Transverse colon (tissue), 4 donors: ENCODE measurements at regions not wholly inside any gene's neighbourhood (a gene's known extent, or its start where the extent isn't known, plus 50 kb on each side); places are given as distances from the start of the nearest gene placed in this dataset.
"Not testable (repeated sequence)": the region's sequence is repeated elsewhere in the genome, so short reads cannot be mapped to it uniquely, and the experiment has no call there.

Source experiments
- DNase-seq: peaks from one replicate; pipeline ENCODE4 v3.0.0-alpha.2; 2019
- H3K27ac ChIP-seq, 4 donors: fragments of 200-600 bp; sonication (generic); 2 replicates each; pipeline ENCODE4 v1.5.1; 2016 to 2018; ENCODE audit warnings: inconsistent platforms in 4 of 4
- H3K27me3 ChIP-seq: fragments of 200-600 bp; sonication (generic); 2 replicates; pipeline ENCODE4 v1.5.1; 2017; ENCODE audit warnings: inconsistent platforms
- H3K36me3 ChIP-seq, 4 donors: fragments of 200-600 bp; sonication (generic); 2 replicates each; pipeline ENCODE4 v1.5.1; 2017 to 2019; ENCODE audit warnings: inconsistent platforms in 4 of 4
- H3K4me1 ChIP-seq, 4 donors: fragments of 200-600 bp; sonication (generic); 2 replicates each; pipeline ENCODE4 v1.5.1; 2017 to 2020; ENCODE audit warnings: inconsistent platforms in 4 of 4
- H3K4me3 ChIP-seq, 4 donors: fragments of 200-600 bp; sonication (generic); 1 replicate in 1 of 4; 2 replicates in 3 of 4; pipeline versions ENCODE4 v1.5.1 to v1.6.1; 2017 to 2019; ENCODE audit warnings: inconsistent platforms in 4 of 4
- H3K9me3 ChIP-seq, 2 donors: fragments of 200-600 bp; sonication (generic); 2 replicates each; pipeline ENCODE4 v1.5.1; 2017 to 2019; ENCODE audit warnings: inconsistent platforms in 2 of 2
- EP300 ChIP-seq: sonication (generic); formaldehyde crosslinking; IDR thresholded peaks from one replicate; pipeline ENCODE4 v1.6.1; 2017; ENCODE audit warnings: antibody characterized with exemption, low read depth
- POLR2A ChIP-seq: fragments of 450-650 bp; IDR thresholded peaks from one replicate; pipeline ENCODE4 v1.6.1; 2016; ENCODE audit warnings: antibody characterized with exemption, mild to moderate bottlenecking, moderate library complexity
- POLR2AphosphoS5 ChIP-seq, 3 donors: sonication (generic); formaldehyde crosslinking; IDR thresholded peaks; one replicate each; pipeline ENCODE4 v1.6.1; 2016; ENCODE audit warnings: antibody characterized with exemption in 3 of 3
- WGBS, 2 donors: methylation state at CpG; one replicate each; pipeline ENCODE4 v1.1.5; 2018; ENCODE audit warnings: low coverage in 1 of 2; 5-methylcytosine and 5-hydroxymethylcytosine counted together
- in situ Hi-C, 4 donors: fragments of 200-750 bp; cut with MboI; loops; one replicate each; pipeline versions ENCODE4 v1.15.0 to v1.15.1; 2017; ENCODE audit warnings: low sequenced_read_pairs in 3 of 4, low pct_ligation_motif_present in 1 of 4, low pct_unique_long_range_greater_than_20kb in 1 of 4
- intact Hi-C: fragments of 100-400 bp; cut with DNase I; formaldehyde crosslinking; loops from one replicate; pipeline ENCODE4 v1.15.1; 2023; ENCODE audit warnings: low total_unique reads
- TF ChIP-seq, protein P1 (sequence below), 5 experiments: fragments of 200-600 bp in 3 of 5; fragments of 450-650 bp in 2 of 5; sonication (generic) in 3 of 5; IDR thresholded peaks; 1 replicate in 2 of 5; 2 replicates in 3 of 5; pipeline ENCODE4 v1.5.1; 2016 to 2017; ENCODE audit warnings: antibody characterized with exemption in 5 of 5, inconsistent platforms in 3 of 5, mild to moderate bottlenecking in 2 of 5, moderate library complexity in 1 of 5

DNA sequence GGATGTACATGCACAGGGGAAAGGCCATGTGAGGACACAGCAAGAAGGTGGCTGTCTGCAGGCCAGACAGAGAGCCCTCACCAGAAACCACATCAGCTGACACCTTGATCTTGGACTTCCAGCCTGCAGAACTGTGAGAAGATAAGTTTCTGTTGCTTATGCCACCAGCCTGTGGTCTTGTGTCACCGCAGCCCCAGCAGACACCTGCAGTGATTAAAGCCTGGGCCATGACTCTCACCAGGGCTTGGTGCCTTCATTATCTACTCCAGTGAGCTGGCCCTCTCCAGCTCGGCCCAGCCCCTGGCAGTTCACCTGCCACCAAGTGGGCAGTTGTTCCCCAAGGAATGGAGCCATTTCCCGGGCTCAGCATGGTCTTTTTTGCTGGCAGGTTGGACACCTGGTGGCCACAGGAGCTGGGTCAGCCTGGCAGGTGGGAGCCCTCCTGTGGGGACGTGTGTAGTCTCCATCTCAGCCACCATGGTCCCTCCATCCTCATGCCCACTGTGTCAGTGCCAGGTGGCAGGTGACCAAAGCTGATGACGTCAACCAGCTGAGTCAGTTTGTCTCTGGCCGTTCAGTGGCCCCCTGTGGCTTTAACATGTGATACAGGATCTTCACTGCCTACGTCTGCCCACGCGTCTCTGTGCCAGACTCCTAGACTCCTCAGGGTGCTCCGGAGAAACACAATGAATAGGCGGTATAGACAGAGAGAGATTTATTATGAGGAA is 99.9 kb upstream of the PPP1R26 start:
- Histone ChIP-seq H3K4me1 (no peaks in the 10 kb centered on the region), H3K27ac (no peak overlapping the region), H3K9me3 (no peaks in the 10 kb centered on the region), H3K27me3 (no peaks in the 10 kb centered on the region), H3K36me3 (no peaks in the 10 kb centered on the region), H3K4me3 (no peak overlapping the region)
- WGBS, 2 donors = 72% methylated on average over 11 of the region's 11 CpGs; no CpG with 5 or more reads in 1 of the 2 donors
- intact Hi-C loops (no loop called here), in situ Hi-C loops (no loop called here)
- TF ChIP-seq POLR2A (no peak), POLR2AphosphoS5 (IDR thresholded peaks at IDR 0.05) (no peak), EP300 (no peak)
- TF ChIP-seq, protein P1, sequence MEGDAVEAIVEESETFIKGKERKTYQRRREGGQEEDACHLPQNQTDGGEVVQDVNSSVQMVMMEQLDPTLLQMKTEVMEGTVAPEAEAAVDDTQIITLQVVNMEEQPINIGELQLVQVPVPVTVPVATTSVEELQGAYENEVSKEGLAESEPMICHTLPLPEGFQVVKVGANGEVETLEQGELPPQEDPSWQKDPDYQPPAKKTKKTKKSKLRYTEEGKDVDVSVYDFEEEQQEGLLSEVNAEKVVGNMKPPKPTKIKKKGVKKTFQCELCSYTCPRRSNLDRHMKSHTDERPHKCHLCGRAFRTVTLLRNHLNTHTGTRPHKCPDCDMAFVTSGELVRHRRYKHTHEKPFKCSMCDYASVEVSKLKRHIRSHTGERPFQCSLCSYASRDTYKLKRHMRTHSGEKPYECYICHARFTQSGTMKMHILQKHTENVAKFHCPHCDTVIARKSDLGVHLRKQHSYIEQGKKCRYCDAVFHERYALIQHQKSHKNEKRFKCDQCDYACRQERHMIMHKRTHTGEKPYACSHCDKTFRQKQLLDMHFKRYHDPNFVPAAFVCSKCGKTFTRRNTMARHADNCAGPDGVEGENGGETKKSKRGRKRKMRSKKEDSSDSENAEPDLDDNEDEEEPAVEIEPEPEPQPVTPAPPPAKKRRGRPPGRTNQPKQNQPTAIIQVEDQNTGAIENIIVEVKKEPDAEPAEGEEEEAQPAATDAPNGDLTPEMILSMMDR (IDR thresholded peaks at IDR 0.05) = no peak
- no peak for DNase-seq

DNA sequence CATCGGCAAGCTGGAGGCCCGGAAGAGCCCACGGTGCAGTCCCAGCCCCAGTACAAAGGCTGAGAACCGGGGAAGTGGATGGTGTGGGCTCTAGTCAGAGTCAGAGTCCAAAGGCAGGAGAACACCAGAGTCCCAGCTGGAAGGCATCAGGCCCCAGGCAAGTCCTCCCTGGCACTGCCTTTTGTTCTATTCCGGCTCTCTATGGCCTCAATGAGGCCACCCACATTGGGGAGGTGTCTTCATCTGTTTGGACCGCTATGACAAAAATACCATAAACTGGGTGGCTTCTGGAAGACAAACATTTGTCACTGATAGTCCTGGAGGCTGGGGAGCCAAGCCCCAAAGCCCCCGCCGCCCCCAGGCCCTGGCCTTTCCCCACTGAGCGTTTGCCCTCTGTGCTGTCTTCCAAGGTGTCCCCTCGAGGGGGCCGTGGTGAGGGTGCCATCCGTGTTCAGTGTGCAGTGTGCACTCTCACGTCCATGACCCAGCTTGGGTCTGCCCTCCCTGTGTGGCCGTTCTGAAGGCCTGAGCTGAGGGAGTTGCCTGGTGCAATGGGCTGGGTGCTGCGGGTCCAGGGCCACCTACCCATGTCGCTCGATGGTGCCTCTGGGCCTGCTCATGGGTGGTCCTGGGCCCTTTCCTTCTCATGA is 99.1 kb upstream of the PPP1R26 start:
- H3K4me1 ChIP-seq = no peaks in the 10 kb centered on the region
- in situ Hi-C loops (no loop called here), intact Hi-C loops (no loop called here)
- H3K4me3 ChIP-seq = no peak overlapping the region
- 80% methylated on average over 17 of the region's 17 CpGs; no CpG with 5 or more reads in 1 of the 2 donors for WGBS, 2 donors
- no peak for DNase-seq
- TF ChIP-seq, protein P1 (IDR thresholded peaks at IDR 0.05) = no peak
- TF ChIP-seq POLR2AphosphoS5 (IDR thresholded peaks at IDR 0.05) (no peak), EP300 (no peak), POLR2A (no peak)
- H3K27ac ChIP-seq = no peak overlapping the region
- H3K27me3 ChIP-seq = no peaks in the 10 kb centered on the region
- no peaks in the 10 kb centered on the region for H3K9me3 ChIP-seq
- no peaks in the 10 kb centered on the region for H3K36me3 ChIP-seq

DNA sequence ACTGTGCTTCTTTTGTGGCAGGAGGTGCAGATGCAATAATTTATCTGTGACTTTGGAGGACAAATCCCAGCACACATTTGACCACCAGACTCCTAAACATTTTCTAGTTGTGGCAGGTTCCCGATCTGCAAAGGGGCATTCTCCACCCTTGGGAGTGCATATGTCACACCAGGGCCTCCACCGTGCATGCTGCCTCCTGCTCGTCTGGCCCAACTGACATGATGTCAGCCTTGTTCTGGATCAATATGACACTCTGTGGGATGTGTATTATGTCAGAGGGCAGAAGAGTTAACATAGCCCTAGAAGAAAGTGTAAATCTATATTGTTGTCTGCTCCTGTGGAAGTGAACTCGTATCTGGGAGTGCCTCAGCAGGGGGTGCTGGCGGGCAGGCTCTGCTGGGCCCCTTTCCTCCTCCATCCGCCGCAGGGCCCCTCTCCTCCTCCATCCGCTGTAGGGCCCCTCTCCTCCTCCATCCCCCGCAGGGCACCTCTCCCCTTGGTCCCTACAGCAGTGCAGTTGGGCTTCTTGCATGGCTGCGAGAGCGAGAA is 97.7 kb upstream of the PPP1R26 start:
- in situ Hi-C loops = no loop called here

DNA sequence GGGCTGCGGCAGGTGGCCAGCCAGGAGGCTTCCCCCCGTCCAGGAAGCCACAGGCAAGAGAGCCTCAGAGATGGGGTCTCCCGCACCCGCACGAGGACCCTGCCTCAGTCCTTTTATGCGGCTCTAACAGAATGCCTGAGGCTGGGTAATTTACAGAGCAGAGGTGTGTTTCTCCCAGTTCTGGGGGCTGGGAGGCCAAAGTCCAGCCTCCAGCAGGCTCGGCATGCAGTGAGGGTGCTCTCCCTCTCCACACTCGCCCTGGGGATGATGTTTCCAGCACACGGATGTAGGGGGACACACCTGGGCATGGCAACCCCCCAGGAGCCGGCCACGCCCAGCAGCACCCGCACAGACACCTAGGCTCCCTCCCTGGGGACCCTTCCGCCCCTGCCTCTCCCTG is 95.4 kb upstream of the PPP1R26 start:
- Histone ChIP-seq H3K27me3 (no peaks in the 10 kb centered on the region), H3K27ac (no peak overlapping the region), H3K4me1 (no peaks in the 10 kb centered on the region), H3K4me3 (no peak overlapping the region), H3K9me3 (no peaks in the 10 kb centered on the region), H3K36me3 (no peaks in the 10 kb centered on the region)
- in situ Hi-C loops = no loop called here
- WGBS, 2 donors = 63% methylated on average over 2 of the region's 13 CpGs; no CpG with 5 or more reads in 1 of the 2 donors
- no peak for DNase-seq
- intact Hi-C loops = no loop called here
- TF ChIP-seq EP300 (no peak), POLR2AphosphoS5 (IDR thresholded peaks at IDR 0.05) (no peak), POLR2A (no peak)
- TF ChIP-seq, protein P1 (IDR thresholded peaks at IDR 0.05) = no peak

More for the DNA sequence above, 97.7 kb upstream of the PPP1R26 start:
- no peaks in the 10 kb centered on the region for H3K27me3 ChIP-seq
- no peak overlapping the region for H3K4me3 ChIP-seq
- no peaks in the 10 kb centered on the region for H3K9me3 ChIP-seq
- DNase-seq = no peak
- intact Hi-C loops = no loop called here
- no peaks in the 10 kb centered on the region for H3K36me3 ChIP-seq
- no peak overlapping the region for H3K27ac ChIP-seq
- no peaks in the 10 kb centered on the region for H3K4me1 ChIP-seq
- 67 to 82% methylated on average over 3 to 11 of the region's 11 CpGs for WGBS, 2 donors
- TF ChIP-seq POLR2A (no peak), POLR2AphosphoS5 (IDR thresholded peaks at IDR 0.05) (no peak), EP300 (no peak)
- TF ChIP-seq, protein P1 (IDR thresholded peaks at IDR 0.05) = no peak

DNA sequence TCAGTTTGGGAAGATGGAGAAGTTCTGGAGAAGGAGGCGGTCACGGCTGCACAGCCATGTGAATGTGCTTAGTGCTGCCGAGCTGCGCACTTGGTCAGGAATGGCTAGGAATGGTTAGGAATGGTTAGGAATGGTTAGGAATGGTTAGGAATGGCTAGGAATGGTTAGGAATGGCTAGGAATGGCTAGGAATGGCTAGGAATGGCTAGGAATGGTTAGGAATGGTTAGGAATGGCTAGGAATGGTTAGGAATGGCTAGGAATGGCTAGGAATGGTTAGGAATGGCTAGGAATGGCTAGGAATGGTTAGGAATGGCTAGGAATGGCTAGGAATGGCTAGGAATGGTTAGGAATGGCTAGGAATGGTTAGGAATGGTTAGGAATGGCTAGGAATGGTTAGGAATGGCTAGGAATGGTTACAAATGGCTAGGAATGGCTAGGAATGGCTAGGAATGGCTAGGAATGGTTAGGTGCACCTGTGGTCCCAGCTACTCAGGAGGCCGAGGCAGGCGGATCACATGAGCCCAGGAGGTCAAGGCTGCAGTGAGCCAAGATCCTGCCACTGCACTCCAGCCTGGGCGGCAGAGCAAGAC is 94.7 kb upstream of the PPP1R26 start:
- intact Hi-C loops, DNase-seq, H3K9me3 ChIP-seq, H3K27ac ChIP-seq, H3K27me3 ChIP-seq, H3K4me3 ChIP-seq, in situ Hi-C loops, H3K4me1 ChIP-seq, H3K36me3 ChIP-seq: not testable (repeated sequence)
- 75 to 93% methylated on average over 3 to 7 of the region's 7 CpGs for WGBS, 2 donors
